GM21528 (cell line): ENCODE measurements at regions not wholly inside any gene's neighbourhood (a gene's known extent, or its start where the extent isn't known, plus 50 kb on each side); places are given as distances from the start of the nearest gene placed in this dataset.
"Not testable (repeated sequence)": the region's sequence is repeated elsewhere in the genome, so short reads cannot be mapped to it uniquely, and the experiment has no call there.

Experiments used
- ATAC-seq: cut with Tn5 transposase; IDR thresholded peaks from one replicate; pipeline ENCODE4 v1.9.1; 2021; ENCODE audit warnings: mild to moderate bottlenecking, moderate library complexity; ENCODE audit not compliant: unreplicated experiment, low FRiP score

- no peak for ATAC-seq
These were observed 268.5 kb upstream of the TMC3 start for GRCh38 chr15:81642451-81642990.

GRCh38 chr15:81636064-81636463, 262.1 kb upstream of the TMC3 start:
- ATAC-seq: not testable (repeated sequence)

- ATAC-seq: no peak
These were observed 259.9 kb upstream of the TMC3 start for GRCh38 chr15:81633889-81634288.

- ATAC-seq: no peak
These were observed 251.9 kb upstream of the TMC3 start for GRCh38 chr15:81625896-81626295.

- ATAC-seq: no peak
These were observed 245.0 kb upstream of the TMC3 start for GRCh38 chr15:81619002-81619401.

GRCh38 chr15:81612631-81613030, 238.6 kb upstream of the TMC3 start:
- no peak for ATAC-seq

GRCh38 chr15:81611679-81612078, 237.7 kb upstream of the TMC3 start:
- ATAC-seq: no peak

- ATAC-seq: no peak
These were observed 234.4 kb upstream of the TMC3 start for GRCh38 chr15:81608309-81608829.

- no peak for ATAC-seq
These were observed 230.7 kb upstream of the TMC3 start for GRCh38 chr15:81604713-81605112.

GRCh38 chr15:81596159-81596865, 222.3 kb upstream of the TMC3 start:
- ATAC-seq: no peak

- no peak for ATAC-seq
These were observed 221.7 kb upstream of the TMC3 start for GRCh38 chr15:81595752-81596151.

GRCh38 chr15:81589671-81590070, 215.7 kb upstream of the TMC3 start:
- ATAC-seq: no peak

- ATAC-seq: no peak
These were observed 201.6 kb upstream of the TMC3 start for GRCh38 chr15:81575436-81576123.

- no peak for ATAC-seq
These were observed 199.2 kb upstream of the TMC3 start for GRCh38 chr15:81573098-81573746.

- no peak for ATAC-seq
These were observed 198.2 kb upstream of the TMC3 start for GRCh38 chr15:81572190-81572589.

GRCh38 chr15:81569286-81570080, 195.5 kb upstream of the TMC3 start:
- no peak for ATAC-seq

GRCh38 chr15:81567924-81568323, 193.9 kb upstream of the TMC3 start:
- ATAC-seq: no peak

- ATAC-seq: no peak
These were observed 189.0 kb upstream of the TMC3 start for GRCh38 chr15:81562986-81563385.

GRCh38 chr15:81560405-81560804, 186.4 kb upstream of the TMC3 start:
- ATAC-seq: no peak

GRCh38 chr15:81558056-81558455, 184.0 kb upstream of the TMC3 start:
- no peak for ATAC-seq
